ENCODE measurements at regions not wholly inside any gene's neighbourhood (a gene's known extent, or its start where the extent isn't known, plus 50 kb on each side); places are given as distances from the start of the nearest gene placed in this dataset.

DNA sequence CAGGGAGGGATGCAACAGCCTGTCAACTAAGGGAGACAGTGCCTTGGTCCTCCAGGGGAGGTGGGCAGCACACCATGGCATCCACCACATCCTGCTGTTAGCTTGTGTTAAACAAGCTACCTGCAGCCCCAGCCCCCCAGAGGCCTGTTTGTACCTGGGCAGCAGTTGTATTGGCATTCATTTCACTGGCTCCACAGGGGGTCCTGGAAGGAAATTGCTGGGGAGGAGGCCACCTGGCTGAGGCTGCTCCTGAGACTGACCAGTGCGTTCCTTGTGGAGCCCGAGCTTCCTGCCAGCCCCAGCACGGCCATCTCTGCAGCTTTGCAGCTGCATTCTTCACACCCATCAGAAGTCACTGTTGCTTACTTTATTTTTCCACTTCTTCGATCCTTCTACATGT, 479.9 kb downstream of the INSC start:
- Histone ChIP-seq H3K9me3 (no peaks in the 10 kb centered on the region), H3K27ac (no peak overlapping the region), H3K4me1 (no peaks in the 10 kb centered on the region), H3K27me3 (no peaks in the 10 kb centered on the region), H3K36me3 (no peaks in the 10 kb centered on the region), H3K4me3 (no peak overlapping the region)
- DNase-seq (ENCODE audit: low spot score in 2 of 2), result no peak
- no peak for TF ChIP-seq CTCF (IDR thresholded peaks at IDR 0.05)
- intact Hi-C loops (cut with DNase I), result no loop called here

DNA sequence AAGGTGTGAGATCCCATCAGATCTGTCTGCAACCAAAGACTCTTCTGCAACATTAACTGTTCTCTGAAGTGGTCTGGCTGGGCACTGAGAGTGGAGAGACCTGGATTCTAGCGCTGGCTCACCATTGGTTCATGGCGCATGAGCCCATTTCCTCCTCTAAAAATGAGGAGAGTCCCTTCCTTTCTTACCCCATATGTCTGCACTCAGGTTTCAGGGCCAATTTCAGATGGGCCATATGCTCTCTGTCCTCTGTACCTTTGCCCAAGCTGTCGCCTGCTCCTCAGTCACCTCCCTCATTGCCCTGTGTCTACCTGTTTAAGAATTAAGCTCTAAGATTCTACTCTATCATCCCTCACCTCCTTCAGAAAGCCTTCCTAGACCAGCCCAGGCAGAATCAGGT, 484.7 kb downstream of the INSC start:
- TF ChIP-seq CTCF (IDR thresholded peaks at IDR 0.05), result no peak
- no peaks in the 10 kb centered on the region for H3K36me3 ChIP-seq
- H3K9me3 ChIP-seq, result no peaks in the 10 kb centered on the region
- no peaks in the 10 kb centered on the region for H3K4me1 ChIP-seq
- no peaks in the 10 kb centered on the region for H3K27me3 ChIP-seq
- intact Hi-C loops (cut with DNase I), result no loop called here
- DNase-seq (ENCODE audit: low spot score in 2 of 2), result no peak
- H3K4me3 ChIP-seq, result no peak overlapping the region
- no peak overlapping the region for H3K27ac ChIP-seq

- TF ChIP-seq CTCF (IDR thresholded peaks at IDR 0.05), result no peak
- no peaks in the 10 kb centered on the region for H3K4me1 ChIP-seq
- no peak for DNase-seq (ENCODE audit: low spot score in 2 of 2)
- no peaks in the 10 kb centered on the region for H3K9me3 ChIP-seq
- H3K27me3 ChIP-seq, result no peaks in the 10 kb centered on the region
- H3K27ac ChIP-seq, result no peak overlapping the region
- H3K36me3 ChIP-seq, result no peaks in the 10 kb centered on the region
- intact Hi-C loops (cut with DNase I), result no loop called here
- no peak overlapping the region for H3K4me3 ChIP-seq
Observed at GRCh38 chr11:15602047-15602446, 487.3 kb downstream of the INSC start.

DNA sequence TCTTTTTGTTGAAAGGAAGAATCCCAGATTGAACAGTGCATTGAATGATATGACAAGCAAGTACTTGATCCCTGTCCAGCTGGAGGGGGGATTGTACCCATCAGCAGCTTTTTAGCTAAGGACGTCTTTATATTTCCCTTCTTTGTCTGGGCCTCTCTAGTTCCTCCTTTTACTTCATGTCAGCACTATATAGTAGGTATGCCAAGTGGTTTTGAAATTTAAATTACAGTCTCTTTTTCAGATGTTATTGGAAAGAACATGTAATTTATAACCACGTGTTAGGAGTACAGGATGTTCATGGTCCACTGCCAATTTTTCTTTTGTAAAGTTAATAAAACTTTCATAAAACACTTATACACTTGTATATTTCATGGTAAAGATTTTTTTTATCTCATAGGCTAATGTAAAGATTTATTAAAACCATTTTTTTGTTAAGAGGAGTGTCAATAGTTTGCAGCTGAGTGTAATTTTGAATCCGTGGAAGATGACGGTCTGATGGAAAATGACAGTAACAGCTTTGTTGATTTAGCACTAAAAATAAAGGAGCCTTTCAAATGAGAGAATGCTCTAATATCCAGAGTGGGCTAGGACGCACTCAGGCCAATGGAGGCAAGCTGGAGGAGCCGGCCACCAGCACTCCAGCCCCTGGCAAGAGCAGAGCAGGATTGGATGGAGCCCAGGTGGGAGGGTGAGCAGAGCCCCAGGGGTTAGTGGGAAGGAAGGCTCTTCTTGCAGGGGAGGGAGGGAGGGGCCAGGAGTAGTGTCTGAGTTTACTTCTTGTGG, 488.3 kb downstream of the INSC start:
- H3K9me3 ChIP-seq, result no peaks in the 10 kb centered on the region
- H3K4me3 ChIP-seq, result no peak overlapping the region
- intact Hi-C loops (cut with DNase I), result no loop called here
- no peak overlapping the region for H3K27ac ChIP-seq
- no peaks in the 10 kb centered on the region for H3K4me1 ChIP-seq
- H3K36me3 ChIP-seq, result no peaks in the 10 kb centered on the region
- DNase-seq (ENCODE audit: low spot score in 2 of 2), result no peak
- TF ChIP-seq CTCF (IDR thresholded peaks at IDR 0.05), result no peak
- H3K27me3 ChIP-seq, result no peaks in the 10 kb centered on the region

DNA sequence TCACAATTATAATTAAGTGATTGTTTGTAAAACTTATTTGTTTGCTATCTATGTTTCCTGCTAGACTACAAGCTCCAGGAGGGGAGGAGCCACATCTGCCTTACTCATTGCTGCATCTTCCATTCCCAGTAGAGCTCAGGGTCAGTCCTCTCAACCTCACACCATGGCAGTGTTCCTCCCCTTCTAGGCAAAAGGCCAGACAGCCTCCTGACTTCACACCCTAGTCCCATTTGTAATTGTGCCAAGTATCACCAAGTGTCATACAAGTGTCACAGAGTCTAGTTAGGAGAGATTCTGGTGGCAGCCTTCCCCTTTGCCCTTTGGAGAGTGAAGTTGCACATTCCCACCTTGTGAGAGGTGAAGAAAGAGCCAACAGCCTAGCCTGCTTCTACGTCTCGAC, 490.4 kb downstream of the INSC start:
- intact Hi-C loops (cut with DNase I), result no loop called here
- no peak for DNase-seq (ENCODE audit: low spot score in 2 of 2)
- no peak for TF ChIP-seq CTCF (IDR thresholded peaks at IDR 0.05)
- no peaks in the 10 kb centered on the region for H3K9me3 ChIP-seq
- no peak overlapping the region for H3K4me3 ChIP-seq
- no peaks in the 10 kb centered on the region for H3K27me3 ChIP-seq
- no peak overlapping the region for H3K27ac ChIP-seq
- no peaks in the 10 kb centered on the region for H3K4me1 ChIP-seq
- H3K36me3 ChIP-seq, result no peaks in the 10 kb centered on the region

All from ascending aorta (tissue), 2 donors.